Liver (tissue), 3 donors: ENCODE measurements at regions not wholly inside any gene's neighbourhood (a gene's known extent, or its start where the extent isn't known, plus 50 kb on each side); places are given as distances from the start of the nearest gene placed in this dataset.

ENCODE experiments used
- CTCF ChIP-seq: fragments of 150-350 bp; IDR thresholded peaks from 2 replicates; pipeline ENCODE4 v1.5.1; 2017; ENCODE audit warnings: improper control_type of control experiment, low read depth, low read length; ENCODE audit not compliant: missing input control
- TAF1 ChIP-seq: conservative IDR thresholded peaks from 2 replicates; pipeline ENCODE4 v1.6.1; 2016; ENCODE audit warnings: antibody characterized with exemption, mild to moderate bottlenecking
- TF ChIP-seq, protein P1 (sequence below): IDR thresholded peaks from 2 replicates; pipeline ENCODE4 v1.6.1; 2016; ENCODE audit warnings: antibody characterized with exemption, mild to moderate bottlenecking
- TF ChIP-seq, protein P2 (sequence below): IDR thresholded peaks from 2 replicates; pipeline ENCODE4 v1.6.1; 2016; ENCODE audit warnings: antibody characterized with exemption
- donor health status: healthy.
- donor health status: healthy.

- TF ChIP-seq CTCF (no peak), TAF1 (no peak)
- TF ChIP-seq, protein P1, sequence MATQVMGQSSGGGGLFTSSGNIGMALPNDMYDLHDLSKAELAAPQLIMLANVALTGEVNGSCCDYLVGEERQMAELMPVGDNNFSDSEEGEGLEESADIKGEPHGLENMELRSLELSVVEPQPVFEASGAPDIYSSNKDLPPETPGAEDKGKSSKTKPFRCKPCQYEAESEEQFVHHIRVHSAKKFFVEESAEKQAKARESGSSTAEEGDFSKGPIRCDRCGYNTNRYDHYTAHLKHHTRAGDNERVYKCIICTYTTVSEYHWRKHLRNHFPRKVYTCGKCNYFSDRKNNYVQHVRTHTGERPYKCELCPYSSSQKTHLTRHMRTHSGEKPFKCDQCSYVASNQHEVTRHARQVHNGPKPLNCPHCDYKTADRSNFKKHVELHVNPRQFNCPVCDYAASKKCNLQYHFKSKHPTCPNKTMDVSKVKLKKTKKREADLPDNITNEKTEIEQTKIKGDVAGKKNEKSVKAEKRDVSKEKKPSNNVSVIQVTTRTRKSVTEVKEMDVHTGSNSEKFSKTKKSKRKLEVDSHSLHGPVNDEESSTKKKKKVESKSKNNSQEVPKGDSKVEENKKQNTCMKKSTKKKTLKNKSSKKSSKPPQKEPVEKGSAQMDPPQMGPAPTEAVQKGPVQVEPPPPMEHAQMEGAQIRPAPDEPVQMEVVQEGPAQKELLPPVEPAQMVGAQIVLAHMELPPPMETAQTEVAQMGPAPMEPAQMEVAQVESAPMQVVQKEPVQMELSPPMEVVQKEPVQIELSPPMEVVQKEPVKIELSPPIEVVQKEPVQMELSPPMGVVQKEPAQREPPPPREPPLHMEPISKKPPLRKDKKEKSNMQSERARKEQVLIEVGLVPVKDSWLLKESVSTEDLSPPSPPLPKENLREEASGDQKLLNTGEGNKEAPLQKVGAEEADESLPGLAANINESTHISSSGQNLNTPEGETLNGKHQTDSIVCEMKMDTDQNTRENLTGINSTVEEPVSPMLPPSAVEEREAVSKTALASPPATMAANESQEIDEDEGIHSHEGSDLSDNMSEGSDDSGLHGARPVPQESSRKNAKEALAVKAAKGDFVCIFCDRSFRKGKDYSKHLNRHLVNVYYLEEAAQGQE, result no peak
- TF ChIP-seq, protein P2, sequence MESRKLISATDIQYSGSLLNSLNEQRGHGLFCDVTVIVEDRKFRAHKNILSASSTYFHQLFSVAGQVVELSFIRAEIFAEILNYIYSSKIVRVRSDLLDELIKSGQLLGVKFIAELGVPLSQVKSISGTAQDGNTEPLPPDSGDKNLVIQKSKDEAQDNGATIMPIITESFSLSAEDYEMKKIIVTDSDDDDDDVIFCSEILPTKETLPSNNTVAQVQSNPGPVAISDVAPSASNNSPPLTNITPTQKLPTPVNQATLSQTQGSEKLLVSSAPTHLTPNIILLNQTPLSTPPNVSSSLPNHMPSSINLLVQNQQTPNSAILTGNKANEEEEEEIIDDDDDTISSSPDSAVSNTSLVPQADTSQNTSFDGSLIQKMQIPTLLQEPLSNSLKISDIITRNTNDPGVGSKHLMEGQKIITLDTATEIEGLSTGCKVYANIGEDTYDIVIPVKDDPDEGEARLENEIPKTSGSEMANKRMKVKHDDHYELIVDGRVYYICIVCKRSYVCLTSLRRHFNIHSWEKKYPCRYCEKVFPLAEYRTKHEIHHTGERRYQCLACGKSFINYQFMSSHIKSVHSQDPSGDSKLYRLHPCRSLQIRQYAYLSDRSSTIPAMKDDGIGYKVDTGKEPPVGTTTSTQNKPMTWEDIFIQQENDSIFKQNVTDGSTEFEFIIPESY, result no peak
Observed at GRCh38 chr13:75071796-75072195, 410.2 kb downstream of the TBC1D4 start.
